ENCODE measurements at regions not wholly inside any gene's neighbourhood (a gene's known extent, or its start where the extent isn't known, plus 50 kb on each side); places are given as distances from the start of the nearest gene placed in this dataset.
"Not testable (repeated sequence)": the region's sequence is repeated elsewhere in the genome, so short reads cannot be mapped to it uniquely, and the experiment has no call there.

GRCh38 chr21:9786092-9786491 is 735.3 kb upstream of the TPTE start:
- H3K9me3 ChIP-seq; H3K4me1 Mint-ChIP-seq (ENCODE audit: low read depth, unreplicated experiment); H3K27ac Mint-ChIP-seq (ENCODE audit: unreplicated experiment); H3K36me3 ChIP-seq (ENCODE audit: control insufficient read depth, insufficient read depth, low read length); CTCF ChIA-PET; H3K27me3 ChIP-seq (replicated peaks; ENCODE audit: control insufficient read depth, insufficient read depth, low read length); H3K9me3 Mint-ChIP-seq (ENCODE audit: unreplicated experiment); intact Hi-C loops (cut with micrococcal nuclease; ENCODE audit: unreplicated experiment); H3K27me3 Mint-ChIP-seq (ENCODE audit: insufficient read depth, unreplicated experiment); H3K36me3 Mint-ChIP-seq (ENCODE audit: insufficient read depth, unreplicated experiment); DNase-seq; POLR2A ChIA-PET; BruUV-seq (replicated peaks); H3K4me1 ChIP-seq; H3K4me3 ChIP-seq (ENCODE audit: low read depth, low read length); H3K4me3 Mint-ChIP-seq (ENCODE audit: unreplicated experiment): not testable (repeated sequence)

GRCh38 chr21:9788281-9788680 is 733.1 kb upstream of the TPTE start:
- not testable (repeated sequence) for BruUV-seq (replicated peaks); DNase-seq

GRCh38 chr21:9790354-9790753 is 731.0 kb upstream of the TPTE start:
- H3K4me1 Mint-ChIP-seq (ENCODE audit: low read depth, unreplicated experiment); H3K9me3 ChIP-seq; H3K27me3 Mint-ChIP-seq (ENCODE audit: insufficient read depth, unreplicated experiment); H3K4me3 ChIP-seq (ENCODE audit: low read depth, low read length); H3K36me3 Mint-ChIP-seq (ENCODE audit: insufficient read depth, unreplicated experiment); H3K27me3 ChIP-seq (replicated peaks; ENCODE audit: control insufficient read depth, insufficient read depth, low read length); H3K36me3 ChIP-seq (ENCODE audit: control insufficient read depth, insufficient read depth, low read length); H3K4me1 ChIP-seq; intact Hi-C loops (cut with micrococcal nuclease; ENCODE audit: unreplicated experiment); H3K4me3 Mint-ChIP-seq (ENCODE audit: unreplicated experiment); H3K27ac Mint-ChIP-seq (ENCODE audit: unreplicated experiment); BruUV-seq (replicated peaks); CTCF ChIA-PET; DNase-seq; POLR2A ChIA-PET: not testable (repeated sequence)
- H3K9me3 Mint-ChIP-seq (ENCODE audit: unreplicated experiment): peaks cover 22% of the 10 kb centered on the region

More at GRCh38 chr21:9788281-9788680, 733.1 kb upstream of the TPTE start:
- POLR2A ChIA-PET; H3K4me3 Mint-ChIP-seq (ENCODE audit: unreplicated experiment); H3K27me3 ChIP-seq (replicated peaks; ENCODE audit: control insufficient read depth, insufficient read depth, low read length); intact Hi-C loops (cut with micrococcal nuclease; ENCODE audit: unreplicated experiment); H3K36me3 Mint-ChIP-seq (ENCODE audit: insufficient read depth, unreplicated experiment); H3K36me3 ChIP-seq (ENCODE audit: control insufficient read depth, insufficient read depth, low read length); H3K27me3 Mint-ChIP-seq (ENCODE audit: insufficient read depth, unreplicated experiment); H3K4me3 ChIP-seq (ENCODE audit: low read depth, low read length); H3K27ac Mint-ChIP-seq (ENCODE audit: unreplicated experiment); H3K4me1 ChIP-seq; H3K4me1 Mint-ChIP-seq (ENCODE audit: low read depth, unreplicated experiment); H3K9me3 ChIP-seq; CTCF ChIA-PET: not testable (repeated sequence)
- H3K9me3 Mint-ChIP-seq (ENCODE audit: unreplicated experiment): peaks cover 11% of the 10 kb centered on the region

- H3K4me1 ChIP-seq; CTCF ChIA-PET; BruUV-seq (replicated peaks); H3K27me3 ChIP-seq (replicated peaks; ENCODE audit: control insufficient read depth, insufficient read depth, low read length); H3K36me3 Mint-ChIP-seq (ENCODE audit: insufficient read depth, unreplicated experiment); H3K27ac Mint-ChIP-seq (ENCODE audit: unreplicated experiment); H3K9me3 ChIP-seq; POLR2A ChIA-PET; H3K27me3 Mint-ChIP-seq (ENCODE audit: insufficient read depth, unreplicated experiment); H3K4me1 Mint-ChIP-seq (ENCODE audit: low read depth, unreplicated experiment); H3K4me3 ChIP-seq (ENCODE audit: low read depth, low read length); intact Hi-C loops (cut with micrococcal nuclease; ENCODE audit: unreplicated experiment); H3K4me3 Mint-ChIP-seq (ENCODE audit: unreplicated experiment); DNase-seq; H3K36me3 ChIP-seq (ENCODE audit: control insufficient read depth, insufficient read depth, low read length): not testable (repeated sequence)
- peaks cover 23% of the 10 kb centered on the region for H3K9me3 Mint-ChIP-seq (ENCODE audit: unreplicated experiment)
Measured at GRCh38 chr21:9791453-9791852, 729.9 kb upstream of the TPTE start.

GRCh38 chr21:9795291-9795690 is 726.1 kb upstream of the TPTE start:
- BruUV-seq (replicated peaks); H3K27me3 ChIP-seq (replicated peaks; ENCODE audit: control insufficient read depth, insufficient read depth, low read length); H3K36me3 Mint-ChIP-seq (ENCODE audit: insufficient read depth, unreplicated experiment); H3K4me1 Mint-ChIP-seq (ENCODE audit: low read depth, unreplicated experiment); intact Hi-C loops (cut with micrococcal nuclease; ENCODE audit: unreplicated experiment); H3K4me3 Mint-ChIP-seq (ENCODE audit: unreplicated experiment); CTCF ChIA-PET; DNase-seq; POLR2A ChIA-PET; H3K4me3 ChIP-seq (ENCODE audit: low read depth, low read length); H3K36me3 ChIP-seq (ENCODE audit: control insufficient read depth, insufficient read depth, low read length); H3K27ac Mint-ChIP-seq (ENCODE audit: unreplicated experiment); H3K27me3 Mint-ChIP-seq (ENCODE audit: insufficient read depth, unreplicated experiment); H3K4me1 ChIP-seq; H3K9me3 ChIP-seq: not testable (repeated sequence)
- H3K9me3 Mint-ChIP-seq (ENCODE audit: unreplicated experiment): peaks cover 23% of the 10 kb centered on the region

- H3K4me1 Mint-ChIP-seq (ENCODE audit: low read depth, unreplicated experiment); H3K4me3 Mint-ChIP-seq (ENCODE audit: unreplicated experiment); H3K27ac Mint-ChIP-seq (ENCODE audit: unreplicated experiment); DNase-seq; H3K4me3 ChIP-seq (ENCODE audit: low read depth, low read length); H3K36me3 ChIP-seq (ENCODE audit: control insufficient read depth, insufficient read depth, low read length); H3K9me3 ChIP-seq; H3K27me3 Mint-ChIP-seq (ENCODE audit: insufficient read depth, unreplicated experiment); H3K4me1 ChIP-seq; H3K36me3 Mint-ChIP-seq (ENCODE audit: insufficient read depth, unreplicated experiment); CTCF ChIA-PET; BruUV-seq (replicated peaks); intact Hi-C loops (cut with micrococcal nuclease; ENCODE audit: unreplicated experiment); H3K27me3 ChIP-seq (replicated peaks; ENCODE audit: control insufficient read depth, insufficient read depth, low read length); POLR2A ChIA-PET: not testable (repeated sequence)
- peaks cover 23% of the 10 kb centered on the region for H3K9me3 Mint-ChIP-seq (ENCODE audit: unreplicated experiment)
Measured at GRCh38 chr21:9796293-9796692, 725.1 kb upstream of the TPTE start.

GRCh38 chr21:9807675-9808074 is 713.7 kb upstream of the TPTE start:
- H3K4me1 ChIP-seq; H3K27ac Mint-ChIP-seq (ENCODE audit: unreplicated experiment); H3K4me3 ChIP-seq (ENCODE audit: low read depth, low read length); H3K9me3 Mint-ChIP-seq (ENCODE audit: unreplicated experiment); CTCF ChIA-PET; H3K4me3 Mint-ChIP-seq (ENCODE audit: unreplicated experiment); H3K4me1 Mint-ChIP-seq (ENCODE audit: low read depth, unreplicated experiment); H3K27me3 ChIP-seq (replicated peaks; ENCODE audit: control insufficient read depth, insufficient read depth, low read length); H3K27me3 Mint-ChIP-seq (ENCODE audit: insufficient read depth, unreplicated experiment); H3K36me3 ChIP-seq (ENCODE audit: control insufficient read depth, insufficient read depth, low read length); BruUV-seq (replicated peaks); H3K9me3 ChIP-seq; DNase-seq; H3K36me3 Mint-ChIP-seq (ENCODE audit: insufficient read depth, unreplicated experiment); POLR2A ChIA-PET; intact Hi-C loops (cut with micrococcal nuclease; ENCODE audit: unreplicated experiment): not testable (repeated sequence)
